AG10803 (cell line): ENCODE measurements at regions not wholly inside any gene's neighbourhood (a gene's known extent, or its start where the extent isn't known, plus 50 kb on each side); places are given as distances from the start of the nearest gene placed in this dataset.

Experiments used
- DNase-seq: peaks from one replicate; pipeline ENCODE4 v3.0.0; 2010; ENCODE audit warnings: low read depth
- H3K4me3 ChIP-seq: 2 replicates; pipeline ENCODE4 v1.5.1; 2011; ENCODE audit warnings: mild to moderate bottlenecking, low read length, control low read depth
- TF ChIP-seq, protein P1 (sequence below): conservative IDR thresholded peaks from 2 replicates; pipeline ENCODE4 v1.5.1; 2011; ENCODE audit warnings: mild to moderate bottlenecking, low read length, control low read depth, inconsistent platforms

- TF ChIP-seq, protein P1, sequence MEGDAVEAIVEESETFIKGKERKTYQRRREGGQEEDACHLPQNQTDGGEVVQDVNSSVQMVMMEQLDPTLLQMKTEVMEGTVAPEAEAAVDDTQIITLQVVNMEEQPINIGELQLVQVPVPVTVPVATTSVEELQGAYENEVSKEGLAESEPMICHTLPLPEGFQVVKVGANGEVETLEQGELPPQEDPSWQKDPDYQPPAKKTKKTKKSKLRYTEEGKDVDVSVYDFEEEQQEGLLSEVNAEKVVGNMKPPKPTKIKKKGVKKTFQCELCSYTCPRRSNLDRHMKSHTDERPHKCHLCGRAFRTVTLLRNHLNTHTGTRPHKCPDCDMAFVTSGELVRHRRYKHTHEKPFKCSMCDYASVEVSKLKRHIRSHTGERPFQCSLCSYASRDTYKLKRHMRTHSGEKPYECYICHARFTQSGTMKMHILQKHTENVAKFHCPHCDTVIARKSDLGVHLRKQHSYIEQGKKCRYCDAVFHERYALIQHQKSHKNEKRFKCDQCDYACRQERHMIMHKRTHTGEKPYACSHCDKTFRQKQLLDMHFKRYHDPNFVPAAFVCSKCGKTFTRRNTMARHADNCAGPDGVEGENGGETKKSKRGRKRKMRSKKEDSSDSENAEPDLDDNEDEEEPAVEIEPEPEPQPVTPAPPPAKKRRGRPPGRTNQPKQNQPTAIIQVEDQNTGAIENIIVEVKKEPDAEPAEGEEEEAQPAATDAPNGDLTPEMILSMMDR: no peak
- no peak overlapping the region for H3K4me3 ChIP-seq
- DNase-seq: peak; percentile 16
These were observed 348.1 kb downstream of the CCDC85A start for GRCh38 chr2:56531668-56532420.

GRCh38 chr2:56534321-56534720 lies 350.5 kb downstream of the CCDC85A start:
- DNase-seq: peak; percentile 54
- TF ChIP-seq, protein P1: no peak
- no peak overlapping the region for H3K4me3 ChIP-seq

- DNase-seq: no peak
- H3K4me3 ChIP-seq: no peak overlapping the region
- TF ChIP-seq, protein P1: no peak
These were observed 354.0 kb downstream of the CCDC85A start for GRCh38 chr2:56537756-56538155.

- H3K4me3 ChIP-seq: no peak overlapping the region
- TF ChIP-seq, protein P1: no peak
- DNase-seq: no peak
These were observed 355.8 kb downstream of the CCDC85A start for GRCh38 chr2:56539618-56540017.

DNA sequence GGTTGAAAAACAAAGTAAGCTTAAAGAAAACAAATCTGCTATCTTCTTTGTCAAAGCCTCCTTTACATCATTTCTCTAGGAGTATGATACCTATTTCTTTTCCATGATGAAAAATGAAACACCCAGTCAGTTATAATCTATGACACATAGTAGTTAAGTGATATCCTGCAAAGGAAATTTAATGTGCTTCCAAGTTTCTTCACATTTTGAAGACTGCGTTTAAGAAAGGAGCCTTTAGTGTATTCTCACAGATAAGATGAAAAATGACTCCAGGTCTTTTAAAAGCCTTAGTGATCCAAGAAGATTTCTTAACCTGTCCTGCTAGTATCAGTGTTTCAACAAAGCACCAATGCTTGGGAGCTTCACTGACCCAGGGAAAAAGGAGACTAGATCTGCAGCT lies 356.7 kb downstream of the CCDC85A start:
- DNase-seq: no peak
- TF ChIP-seq, protein P1: no peak
- no peak overlapping the region for H3K4me3 ChIP-seq

- TF ChIP-seq, protein P1: no peak; the same call in 1 of the 2 replicates
- H3K4me3 ChIP-seq: no peak overlapping the region
- DNase-seq: peak; percentile 36
These were observed 357.1 kb downstream of the CCDC85A start for GRCh38 chr2:56540916-56541315.

DNA sequence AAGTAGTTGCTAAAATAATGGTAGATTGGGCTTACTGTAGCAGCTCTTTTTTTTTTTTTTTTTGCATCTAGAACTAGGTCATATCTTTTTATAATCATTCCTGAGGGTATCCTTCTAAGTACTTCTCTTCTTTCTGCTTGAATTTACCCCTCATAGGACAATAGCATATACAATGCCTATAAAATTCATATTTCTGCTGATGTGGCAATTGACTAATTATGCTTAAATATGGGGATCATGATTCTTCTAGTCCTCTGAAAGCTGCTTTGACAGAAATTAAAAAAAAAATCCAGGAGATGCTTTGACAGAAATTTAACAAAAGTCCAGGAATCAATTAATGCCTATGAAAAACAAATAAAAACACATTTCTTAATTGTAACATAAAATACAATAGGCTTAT lies 358.4 kb downstream of the CCDC85A start:
- DNase-seq: no peak
- TF ChIP-seq, protein P1: no peak
- no peak overlapping the region for H3K4me3 ChIP-seq
